Parathyroid adenoma (tissue), 2 donors: ENCODE measurements at regions not wholly inside any gene's neighbourhood (a gene's known extent, or its start where the extent isn't known, plus 50 kb on each side); places are given as distances from the start of the nearest gene placed in this dataset.

Experiments
- H2AFZ ChIP-seq: fragments of 300-600 bp; sonication (generic); one replicate; pipeline ENCODE4 v1.7.0; 2017; ENCODE audit warnings: antibody characterized with exemption, mild to moderate bottlenecking
- H3K27ac ChIP-seq: fragments of 300-600 bp; sonication (generic); one replicate; pipeline ENCODE4 v1.7.0; 2017
- H3K27me3 ChIP-seq: fragments of 300-600 bp; sonication (generic); one replicate; pipeline ENCODE4 v1.7.0; 2017; ENCODE audit warnings: low read length; ENCODE audit not compliant: control insufficient read depth, insufficient read depth
- H3K36me3 ChIP-seq: fragments of 300-600 bp; sonication (generic); one replicate; pipeline ENCODE4 v1.7.0; 2017; ENCODE audit warnings: low read length; ENCODE audit not compliant: control insufficient read depth, insufficient read depth
- H3K4me1 ChIP-seq: fragments of 300-600 bp; sonication (generic); one replicate; pipeline ENCODE4 v1.7.0; 2017; ENCODE audit warnings: control low read depth
- H3K4me2 ChIP-seq: fragments of 300-600 bp; sonication (generic); one replicate; pipeline ENCODE4 v1.7.0; 2017; ENCODE audit warnings: low read length
- H3K4me3 ChIP-seq: fragments of 300-600 bp; sonication (generic); one replicate; pipeline ENCODE4 v1.7.0; 2017; ENCODE audit warnings: low read depth, low read length
- H3K79me2 ChIP-seq: fragments of 300-600 bp; sonication (generic); one replicate; pipeline ENCODE4 v1.7.0; 2017; ENCODE audit warnings: control low read depth
- H3K9ac ChIP-seq: fragments of 300-600 bp; sonication (generic); one replicate; pipeline ENCODE4 v1.7.0; 2017; ENCODE audit warnings: mild to moderate bottlenecking
- H3K9me3 ChIP-seq: fragments of 300-600 bp; sonication (generic); one replicate; pipeline ENCODE4 v1.7.0; 2017; ENCODE audit warnings: low read length; ENCODE audit not compliant: control insufficient read depth
- CTCF ChIP-seq: fragments of 300-600 bp; sonication (generic); IDR thresholded peaks from one replicate; pipeline ENCODE4 v1.7.0; 2017; ENCODE audit warnings: antibody characterized with exemption, mild to moderate bottlenecking
- donor health status: primary hyperparathyroidism.

- Histone ChIP-seq H3K79me2 (no peaks in the 10 kb centered on the region), H3K27me3 (no peaks in the 10 kb centered on the region), H3K36me3 (no peaks in the 10 kb centered on the region), H3K4me3 (no peak overlapping the region), H3K27ac (no peak overlapping the region), H3K4me2 (no peak overlapping the region), H3K4me1 (no peaks in the 10 kb centered on the region), H3K9ac (no peak overlapping the region), H3K9me3 (no peaks in the 10 kb centered on the region), H2AFZ (no peak overlapping the region)
- no peak for TF ChIP-seq CTCF
Measured at GRCh38 chr7:20927976-20928375, 141.3 kb upstream of the SP8 start.

DNA sequence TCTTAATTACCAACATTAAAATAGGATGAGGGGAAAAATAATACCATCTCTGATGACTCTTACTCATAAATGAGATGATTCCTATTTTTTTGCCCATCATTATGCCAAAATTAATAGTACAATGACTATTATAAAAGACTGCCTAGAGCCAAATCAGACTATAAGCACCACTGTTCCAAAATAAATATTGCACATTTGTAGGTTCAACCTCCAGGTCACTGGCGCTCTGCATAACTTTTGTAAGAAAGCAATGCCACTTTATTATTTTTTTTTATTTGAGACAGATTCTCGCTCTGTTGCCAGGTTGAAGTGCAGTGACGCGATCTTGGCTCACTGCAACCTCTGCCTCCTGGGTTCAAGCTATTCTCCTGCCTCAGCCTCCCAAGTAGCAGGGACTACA is 142.5 kb upstream of the SP8 start:
- no peak overlapping the region for H3K27ac ChIP-seq
- no peak overlapping the region for H2AFZ ChIP-seq
- no peak overlapping the region for H3K4me3 ChIP-seq
- no peak for TF ChIP-seq CTCF
- no peaks in the 10 kb centered on the region for H3K79me2 ChIP-seq
- H3K27me3 ChIP-seq, result no peaks in the 10 kb centered on the region
- no peak overlapping the region for H3K4me2 ChIP-seq
- H3K36me3 ChIP-seq, result no peaks in the 10 kb centered on the region
- H3K4me1 ChIP-seq, result no peaks in the 10 kb centered on the region
- H3K9me3 ChIP-seq, result no peaks in the 10 kb centered on the region
- H3K9ac ChIP-seq, result no peak overlapping the region

DNA sequence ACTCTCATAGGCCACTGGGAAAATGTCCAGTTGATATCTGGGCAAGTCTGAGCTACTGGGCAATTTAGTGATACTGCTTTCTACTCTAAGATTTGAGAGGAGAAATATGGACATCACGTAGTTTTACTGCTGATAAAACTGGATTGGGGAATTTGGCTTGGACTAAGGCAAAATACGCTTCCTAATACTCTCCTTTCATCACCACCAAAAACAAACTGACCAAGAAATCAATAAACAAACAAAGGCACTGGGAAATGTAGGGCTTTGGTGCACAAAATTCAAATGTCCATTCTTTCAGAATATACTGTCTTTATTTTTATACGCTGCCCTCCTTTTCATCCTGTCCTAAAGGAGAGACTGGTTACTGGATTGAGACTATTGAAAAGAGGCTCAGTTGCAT is 145.1 kb upstream of the SP8 start:
- TF ChIP-seq CTCF, result no peak
- H3K9me3 ChIP-seq, result no peaks in the 10 kb centered on the region

DNA sequence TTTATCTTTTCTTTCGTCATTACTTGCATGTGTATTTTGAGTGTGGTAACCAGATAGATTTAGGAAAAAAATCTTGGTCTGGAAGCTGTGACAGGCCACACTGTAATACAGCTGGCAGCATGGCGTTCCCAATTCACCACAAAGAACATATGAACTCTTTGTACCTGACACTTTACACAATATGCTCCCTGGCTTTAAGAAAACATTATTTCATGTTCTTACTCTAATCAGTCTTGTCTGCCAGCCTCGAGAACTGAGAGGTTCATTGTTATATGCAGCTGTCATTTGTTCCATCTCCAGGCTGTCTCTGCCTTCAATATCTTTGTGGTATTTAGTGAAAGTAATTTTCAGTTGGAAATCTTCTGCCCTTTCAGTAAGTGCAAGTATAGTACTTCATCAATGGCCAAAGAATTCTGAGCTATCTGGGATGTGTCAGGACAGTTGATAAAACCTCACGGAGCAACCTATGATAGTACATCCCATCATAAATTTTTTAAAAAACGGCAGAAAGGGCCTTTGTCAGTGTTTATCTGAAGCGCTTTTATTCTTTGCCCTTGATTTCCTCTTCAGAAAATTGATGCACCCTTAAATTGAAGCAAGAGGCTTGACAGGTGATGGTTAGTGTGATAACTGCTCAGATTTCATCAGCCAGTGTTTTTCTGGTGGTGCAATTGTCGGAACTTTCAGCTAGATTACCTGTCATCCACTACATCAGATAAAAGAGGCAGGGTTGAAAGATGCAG is 146.3 kb upstream of the SP8 start:
- Histone ChIP-seq H3K27ac (no peak overlapping the region), H3K9me3 (no peaks in the 10 kb centered on the region), H3K79me2 (no peaks in the 10 kb centered on the region), H3K36me3 (no peaks in the 10 kb centered on the region), H3K4me1 (no peaks in the 10 kb centered on the region), H3K9ac (no peak overlapping the region), H2AFZ (no peak overlapping the region), H3K4me3 (no peak overlapping the region), H3K27me3 (no peaks in the 10 kb centered on the region), H3K4me2 (no peak overlapping the region)
- no peak for TF ChIP-seq CTCF

More for the DNA sequence above, 145.1 kb upstream of the SP8 start:
- Histone ChIP-seq H3K4me3 (no peak overlapping the region), H2AFZ (no peak overlapping the region), H3K9ac (no peak overlapping the region), H3K4me2 (no peak overlapping the region), H3K27ac (no peak overlapping the region), H3K4me1 (no peaks in the 10 kb centered on the region), H3K36me3 (no peaks in the 10 kb centered on the region), H3K27me3 (no peaks in the 10 kb centered on the region), H3K79me2 (no peaks in the 10 kb centered on the region)

GRCh38 chr7:20945451-20945850 is 158.8 kb upstream of the SP8 start:
- TF ChIP-seq CTCF, result no peak

More at GRCh38 chr7:20945451-20945850, 158.8 kb upstream of the SP8 start:
- no peaks in the 10 kb centered on the region for H3K36me3 ChIP-seq
- peaks cover 3% of the 10 kb centered on the region for H3K9me3 ChIP-seq
- H3K4me2 ChIP-seq, result no peak overlapping the region
- no peaks in the 10 kb centered on the region for H3K27me3 ChIP-seq
- H3K27ac ChIP-seq, result no peak overlapping the region
- no peak overlapping the region for H3K9ac ChIP-seq
- H3K4me1 ChIP-seq, result no peaks in the 10 kb centered on the region
- no peak overlapping the region for H3K4me3 ChIP-seq
- no peaks in the 10 kb centered on the region for H3K79me2 ChIP-seq
- no peak overlapping the region for H2AFZ ChIP-seq
